ENCODE measurements at regions not wholly inside any gene's neighbourhood (a gene's known extent, or its start where the extent isn't known, plus 50 kb on each side); places are given as distances from the start of the nearest gene placed in this dataset.
A peak's percentile ranks its signal among the peaks of the same experiment; 100 is the strongest.

- Histone ChIP-seq H3K27me3 (ENCODE audit: control insufficient read depth, insufficient read depth, low read length) (no peaks in the 10 kb centered on the region), H3K9ac (ENCODE audit: low read length in 3 of 3) (no peak overlapping the region), H3K27ac (ENCODE audit: low read depth in 2 of 2, low read length in 2 of 2) (no peak overlapping the region), H3K9me3 (ENCODE audit: control insufficient read depth in 2 of 3, insufficient read depth in 1 of 3, low read length in 3 of 3) (no peaks in the 10 kb centered on the region), H3K36me3 (ENCODE audit: control insufficient read depth in 2 of 3, insufficient read depth in 3 of 3, low read length in 3 of 3) (no peaks in the 10 kb centered on the region), H3K4me1 (ENCODE audit: control insufficient read depth in 2 of 3, insufficient read depth in 2 of 3, low read depth in 1 of 3, low read length in 3 of 3) (no peaks in the 10 kb centered on the region), H3K4me3 (ENCODE audit: low read length in 3 of 3) (no peak overlapping the region)
- FAIRE-seq = no peak
- no peak for DNase-seq
- intact Hi-C loops (cut with DNase I) = no loop called here
- TF ChIP-seq, protein P1, sequence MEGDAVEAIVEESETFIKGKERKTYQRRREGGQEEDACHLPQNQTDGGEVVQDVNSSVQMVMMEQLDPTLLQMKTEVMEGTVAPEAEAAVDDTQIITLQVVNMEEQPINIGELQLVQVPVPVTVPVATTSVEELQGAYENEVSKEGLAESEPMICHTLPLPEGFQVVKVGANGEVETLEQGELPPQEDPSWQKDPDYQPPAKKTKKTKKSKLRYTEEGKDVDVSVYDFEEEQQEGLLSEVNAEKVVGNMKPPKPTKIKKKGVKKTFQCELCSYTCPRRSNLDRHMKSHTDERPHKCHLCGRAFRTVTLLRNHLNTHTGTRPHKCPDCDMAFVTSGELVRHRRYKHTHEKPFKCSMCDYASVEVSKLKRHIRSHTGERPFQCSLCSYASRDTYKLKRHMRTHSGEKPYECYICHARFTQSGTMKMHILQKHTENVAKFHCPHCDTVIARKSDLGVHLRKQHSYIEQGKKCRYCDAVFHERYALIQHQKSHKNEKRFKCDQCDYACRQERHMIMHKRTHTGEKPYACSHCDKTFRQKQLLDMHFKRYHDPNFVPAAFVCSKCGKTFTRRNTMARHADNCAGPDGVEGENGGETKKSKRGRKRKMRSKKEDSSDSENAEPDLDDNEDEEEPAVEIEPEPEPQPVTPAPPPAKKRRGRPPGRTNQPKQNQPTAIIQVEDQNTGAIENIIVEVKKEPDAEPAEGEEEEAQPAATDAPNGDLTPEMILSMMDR (IDR thresholded peaks at IDR 0.05; ENCODE audit: borderline replicate concordance, extremely low read depth, insufficient read depth) = no peak
Measured at GRCh38 chr1:88075813-88076212, 608.3 kb upstream of the PKN2 start.

- Histone ChIP-seq H3K4me1 (ENCODE audit: control insufficient read depth in 2 of 3, insufficient read depth in 2 of 3, low read depth in 1 of 3, low read length in 3 of 3) (no peaks in the 10 kb centered on the region), H3K27ac (ENCODE audit: low read depth in 2 of 2, low read length in 2 of 2) (no peak overlapping the region), H3K9ac (ENCODE audit: low read length in 3 of 3) (no peak overlapping the region), H3K27me3 (ENCODE audit: control insufficient read depth, insufficient read depth, low read length) (no peaks in the 10 kb centered on the region), H3K36me3 (ENCODE audit: control insufficient read depth in 2 of 3, insufficient read depth in 3 of 3, low read length in 3 of 3) (no peaks in the 10 kb centered on the region), H3K4me3 (ENCODE audit: low read length in 3 of 3) (no peak overlapping the region), H3K9me3 (ENCODE audit: control insufficient read depth in 2 of 3, insufficient read depth in 1 of 3, low read length in 3 of 3) (no peaks in the 10 kb centered on the region)
- TF ChIP-seq, protein P1 (IDR thresholded peaks at IDR 0.05; ENCODE audit: borderline replicate concordance, extremely low read depth, insufficient read depth) = no peak
- intact Hi-C loops (cut with DNase I) = no loop called here
- DNase-seq (peak in 2 of 5 donors; percentile 9 to 39), FAIRE-seq (no peak)
Measured at GRCh38 chr1:88079036-88079435, 605.0 kb upstream of the PKN2 start.

DNA sequence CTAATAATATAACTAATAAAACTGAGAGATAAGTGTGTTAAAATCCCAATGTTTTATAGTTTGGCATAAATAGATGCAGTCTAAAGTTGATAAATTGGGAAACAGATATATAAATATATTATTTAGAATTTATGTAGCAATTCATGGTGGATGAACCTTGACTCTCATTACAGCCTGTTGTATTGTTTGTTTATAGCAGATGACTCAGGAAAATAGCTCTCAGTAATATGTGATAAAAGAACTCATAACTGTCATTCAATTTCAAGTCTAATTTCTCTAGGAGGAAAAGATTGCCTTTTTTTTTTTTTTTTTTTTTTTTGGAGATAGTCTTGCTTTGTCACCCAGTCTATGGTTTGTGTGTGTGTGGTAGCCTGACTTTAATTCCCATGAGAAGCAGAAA, 603.2 kb upstream of the PKN2 start:
- TF ChIP-seq, protein P1 (IDR thresholded peaks at IDR 0.05; ENCODE audit: borderline replicate concordance, extremely low read depth, insufficient read depth) = no peak
- no peak for DNase-seq
- H3K4me1 ChIP-seq (ENCODE audit: control insufficient read depth in 2 of 3, insufficient read depth in 2 of 3, low read depth in 1 of 3, low read length in 3 of 3) = no peaks in the 10 kb centered on the region
- H3K9ac ChIP-seq (ENCODE audit: low read length in 3 of 3) = no peak overlapping the region
- H3K27me3 ChIP-seq (ENCODE audit: control insufficient read depth, insufficient read depth, low read length) = no peaks in the 10 kb centered on the region
- no peaks in the 10 kb centered on the region for H3K9me3 ChIP-seq (ENCODE audit: control insufficient read depth in 2 of 3, insufficient read depth in 1 of 3, low read length in 3 of 3)
- no peak for FAIRE-seq
- no peak overlapping the region for H3K27ac ChIP-seq (ENCODE audit: low read depth in 2 of 2, low read length in 2 of 2)
- no peak overlapping the region for H3K4me3 ChIP-seq (ENCODE audit: low read length in 3 of 3)
- H3K36me3 ChIP-seq (ENCODE audit: control insufficient read depth in 2 of 3, insufficient read depth in 3 of 3, low read length in 3 of 3) = no peaks in the 10 kb centered on the region
- intact Hi-C loops (cut with DNase I) = no loop called here

- TF ChIP-seq, protein P1 (IDR thresholded peaks at IDR 0.05; ENCODE audit: borderline replicate concordance, extremely low read depth, insufficient read depth) = no peak
- DNase-seq (no peak), FAIRE-seq (no peak)
- Histone ChIP-seq H3K27me3 (ENCODE audit: control insufficient read depth, insufficient read depth, low read length) (no peaks in the 10 kb centered on the region), H3K4me1 (ENCODE audit: control insufficient read depth in 2 of 3, insufficient read depth in 2 of 3, low read depth in 1 of 3, low read length in 3 of 3) (no peaks in the 10 kb centered on the region), H3K9me3 (ENCODE audit: control insufficient read depth in 2 of 3, insufficient read depth in 1 of 3, low read length in 3 of 3) (no peaks in the 10 kb centered on the region), H3K36me3 (ENCODE audit: control insufficient read depth in 2 of 3, insufficient read depth in 3 of 3, low read length in 3 of 3) (no peaks in the 10 kb centered on the region), H3K27ac (ENCODE audit: low read depth in 2 of 2, low read length in 2 of 2) (no peak overlapping the region), H3K9ac (ENCODE audit: low read length in 3 of 3) (no peak overlapping the region), H3K4me3 (ENCODE audit: low read length in 3 of 3) (no peak overlapping the region)
- intact Hi-C loops (cut with DNase I) = no loop called here
Measured at GRCh38 chr1:88088481-88088880, 595.6 kb upstream of the PKN2 start.
